Skeletal muscle cell (primary cell): ENCODE measurements at regions not wholly inside any gene's neighbourhood (a gene's known extent, or its start where the extent isn't known, plus 50 kb on each side); places are given as distances from the start of the nearest gene placed in this dataset.

ENCODE experiments used
- DNase-seq: peaks from one replicate; pipeline ENCODE4 v3.0.0-alpha.2; 2010; ENCODE audit warnings: low read depth
- H3K4me3 ChIP-seq: 2 replicates; pipeline ENCODE4 v1.5.1; 2011; ENCODE audit warnings: low read depth, mild to moderate bottlenecking, control low read depth, low read length, moderate library complexity

GRCh38 chr17:34121311-34121710, 133.8 kb upstream of the CCL2 start:
- no peak overlapping the region for H3K4me3 ChIP-seq
- DNase-seq, result no peak

- H3K4me3 ChIP-seq, result no peak overlapping the region
- DNase-seq, result no peak
These were observed 132.6 kb upstream of the CCL2 start for GRCh38 chr17:34122515-34122914.

- no peak for DNase-seq
These were observed 130.1 kb upstream of the CCL2 start for GRCh38 chr17:34125010-34125409.

GRCh38 chr17:34125921-34126320, 129.2 kb upstream of the CCL2 start:
- no peak overlapping the region for H3K4me3 ChIP-seq
- no peak for DNase-seq

More at GRCh38 chr17:34125010-34125409, 130.1 kb upstream of the CCL2 start:
- no peak overlapping the region for H3K4me3 ChIP-seq

GRCh38 chr17:34126496-34126895, 128.6 kb upstream of the CCL2 start:
- DNase-seq, result no peak
- H3K4me3 ChIP-seq, result no peak overlapping the region

GRCh38 chr17:34126965-34127364, 128.1 kb upstream of the CCL2 start:
- no peak overlapping the region for H3K4me3 ChIP-seq
- no peak for DNase-seq

- DNase-seq, result no peak
- no peak overlapping the region for H3K4me3 ChIP-seq
These were observed 124.5 kb upstream of the CCL2 start for GRCh38 chr17:34130544-34130943.

GRCh38 chr17:34131386-34131785, 123.7 kb upstream of the CCL2 start:
- H3K4me3 ChIP-seq, result no peak overlapping the region
- no peak for DNase-seq

- H3K4me3 ChIP-seq, result no peak overlapping the region
- DNase-seq, result no peak
These were observed 121.7 kb upstream of the CCL2 start for GRCh38 chr17:34133350-34133749.

- no peak overlapping the region for H3K4me3 ChIP-seq
- DNase-seq, result no peak
These were observed 119.2 kb upstream of the CCL2 start for GRCh38 chr17:34135841-34136240.

- DNase-seq, result no peak
These were observed 115.1 kb upstream of the CCL2 start for GRCh38 chr17:34140006-34140405.

GRCh38 chr17:34141590-34141989, 113.5 kb upstream of the CCL2 start:
- no peak for DNase-seq
- H3K4me3 ChIP-seq, result no peak overlapping the region

More at GRCh38 chr17:34140006-34140405, 115.1 kb upstream of the CCL2 start:
- H3K4me3 ChIP-seq, result no peak overlapping the region

GRCh38 chr17:34143430-34143829, 111.7 kb upstream of the CCL2 start:
- no peak overlapping the region for H3K4me3 ChIP-seq
- DNase-seq, result no peak

GRCh38 chr17:34146440-34147043, 108.5 kb upstream of the CCL2 start:
- DNase-seq, result no peak
- no peak overlapping the region for H3K4me3 ChIP-seq

- H3K4me3 ChIP-seq, result no peak overlapping the region
- DNase-seq, result no peak
These were observed 104.0 kb upstream of the CCL2 start for GRCh38 chr17:34151102-34151501.

- DNase-seq, result no peak
- no peak overlapping the region for H3K4me3 ChIP-seq
These were observed 101.1 kb upstream of the CCL2 start for GRCh38 chr17:34153991-34154390.

GRCh38 chr17:34154961-34155730, 99.9 kb upstream of the CCL2 start:
- H3K4me3 ChIP-seq, result no peak overlapping the region
- no peak for DNase-seq

GRCh38 chr17:34155947-34156346, 99.1 kb upstream of the CCL2 start:
- H3K4me3 ChIP-seq, result no peak overlapping the region
- no peak for DNase-seq

- DNase-seq, result no peak
- H3K4me3 ChIP-seq, result no peak overlapping the region
These were observed 98.7 kb upstream of the CCL2 start for GRCh38 chr17:34156401-34156740.

- no peak for DNase-seq
- no peak overlapping the region for H3K4me3 ChIP-seq
These were observed 98.1 kb upstream of the CCL2 start for GRCh38 chr17:34156741-34157589.
